GM10248 (cell line): ENCODE measurements at regions not wholly inside any gene's neighbourhood (a gene's known extent, or its start where the extent isn't known, plus 50 kb on each side); places are given as distances from the start of the nearest gene placed in this dataset.
"Not testable (repeated sequence)": the region's sequence is repeated elsewhere in the genome, so short reads cannot be mapped to it uniquely, and the experiment has no call there.

Experiments used
- CTCF ChIA-PET: fragments of 300-600 bp; sonication (Branson Sonifier 250); formaldehyde crosslinking; extraction: SDS; loops from one replicate; lab custom pipeline; 2021; ENCODE audit warnings: antibody characterized with exemption; lab: Yijun Ruan, JAX
- POLR2A ChIA-PET: fragments of 350-650 bp; sonication (Branson Sonifier 250); formaldehyde crosslinking; extraction: SDS; loops from one replicate; lab custom pipeline; 2020; ENCODE audit warnings: antibody characterized with exemption; lab: Yijun Ruan, JAX
- DNase-seq: peaks from one replicate; pipeline ENCODE4 v3.0.0; 2012; ENCODE audit errors: extremely low spot score
- TF ChIP-seq, protein P1 (sequence below): IDR thresholded peaks from 2 replicates; pipeline ENCODE4 v1.5.1; 2012; ENCODE audit warnings: mild to moderate bottlenecking, low read depth; ENCODE audit errors: extremely low read depth, missing control alignments, control extremely low read depth

- ChIA-PET CTCF (interaction anchor here (1.7 kb wide), 1 partner anchor 34 kb away, joined by 5 read pairs; no protein-coding TSS in a partner anchor), POLR2A (no interaction called here)
- no peak for DNase-seq
- TF ChIP-seq, protein P1, sequence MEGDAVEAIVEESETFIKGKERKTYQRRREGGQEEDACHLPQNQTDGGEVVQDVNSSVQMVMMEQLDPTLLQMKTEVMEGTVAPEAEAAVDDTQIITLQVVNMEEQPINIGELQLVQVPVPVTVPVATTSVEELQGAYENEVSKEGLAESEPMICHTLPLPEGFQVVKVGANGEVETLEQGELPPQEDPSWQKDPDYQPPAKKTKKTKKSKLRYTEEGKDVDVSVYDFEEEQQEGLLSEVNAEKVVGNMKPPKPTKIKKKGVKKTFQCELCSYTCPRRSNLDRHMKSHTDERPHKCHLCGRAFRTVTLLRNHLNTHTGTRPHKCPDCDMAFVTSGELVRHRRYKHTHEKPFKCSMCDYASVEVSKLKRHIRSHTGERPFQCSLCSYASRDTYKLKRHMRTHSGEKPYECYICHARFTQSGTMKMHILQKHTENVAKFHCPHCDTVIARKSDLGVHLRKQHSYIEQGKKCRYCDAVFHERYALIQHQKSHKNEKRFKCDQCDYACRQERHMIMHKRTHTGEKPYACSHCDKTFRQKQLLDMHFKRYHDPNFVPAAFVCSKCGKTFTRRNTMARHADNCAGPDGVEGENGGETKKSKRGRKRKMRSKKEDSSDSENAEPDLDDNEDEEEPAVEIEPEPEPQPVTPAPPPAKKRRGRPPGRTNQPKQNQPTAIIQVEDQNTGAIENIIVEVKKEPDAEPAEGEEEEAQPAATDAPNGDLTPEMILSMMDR: no peak
These were observed 311.5 kb downstream of the REEP3 start for GRCh38 chr10:63832686-63833085.

- POLR2A ChIA-PET: no interaction called here
- no peak for DNase-seq
- TF ChIP-seq, protein P1: no peak
- CTCF ChIA-PET: interaction anchor here (1.0 to 1.5 kb wide), 3 partner anchors 10 to 33 kb away, joined by 3 read pairs; no protein-coding TSS in a partner anchor
These were observed 312.3 kb downstream of the REEP3 start for GRCh38 chr10:63833411-63834060.

DNA sequence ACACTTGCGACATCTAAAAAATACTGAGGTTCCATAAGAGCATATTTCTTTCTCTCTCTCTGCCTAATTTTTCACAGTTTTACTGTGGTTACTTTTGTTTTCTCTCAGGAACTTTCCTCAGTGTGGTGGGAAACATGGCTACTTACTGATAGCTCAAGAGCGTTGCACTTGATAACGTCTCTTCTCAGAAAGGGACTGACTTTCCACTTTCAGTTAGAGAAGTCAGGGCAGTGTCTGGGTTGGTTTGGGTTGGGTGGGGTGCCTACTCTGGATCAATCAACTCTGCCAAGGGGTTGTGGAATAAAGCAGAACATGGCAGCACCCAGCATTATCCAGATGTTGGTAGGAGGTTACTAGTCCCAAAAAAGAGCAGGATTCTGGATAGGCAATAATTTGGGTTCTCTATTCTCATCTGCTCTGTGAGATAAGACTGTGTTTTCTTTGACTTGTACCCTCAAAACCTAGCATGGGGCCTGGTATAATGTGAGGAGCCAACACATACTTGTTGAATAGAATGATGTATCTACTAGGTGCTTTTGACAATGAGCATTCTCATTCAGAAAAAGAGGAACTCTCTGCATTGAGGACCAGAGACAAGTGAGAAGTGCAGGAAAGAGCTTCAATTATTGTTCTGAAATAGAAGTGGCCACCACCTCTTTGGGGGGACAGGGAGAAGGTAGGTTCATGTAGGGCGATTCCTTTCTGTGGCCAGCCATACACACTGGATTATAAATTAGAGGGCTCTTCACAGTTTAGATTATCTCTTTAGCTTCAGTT is 315.7 kb downstream of the REEP3 start:
- ChIA-PET POLR2A (no interaction called here), CTCF (no interaction called here)
- TF ChIP-seq, protein P1: no peak

DNA sequence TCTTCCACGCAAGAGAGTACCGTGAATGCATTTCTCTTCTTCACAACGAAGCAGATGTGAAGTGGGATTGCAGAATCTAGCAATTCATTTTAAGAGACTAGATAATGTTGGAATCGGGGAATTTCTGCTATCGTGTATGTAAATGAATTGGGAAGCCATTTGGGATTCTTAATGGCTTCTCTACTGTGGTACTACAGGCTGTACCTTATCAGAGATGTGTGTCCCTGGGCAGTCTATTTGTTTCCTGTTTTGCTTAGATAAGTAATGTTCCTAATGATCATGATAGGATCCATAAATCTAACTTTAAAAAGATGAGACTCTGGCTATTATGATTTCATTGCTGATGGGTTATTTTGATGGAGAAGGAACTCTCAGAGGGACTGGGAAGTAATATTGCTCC is 320.6 kb downstream of the REEP3 start:
- no peak for DNase-seq
- TF ChIP-seq, protein P1: no peak
- ChIA-PET POLR2A (no interaction called here), CTCF (no interaction called here)

More for the DNA sequence above, 315.7 kb downstream of the REEP3 start:
- no peak for DNase-seq

- TF ChIP-seq, protein P1: no peak
- DNase-seq: no peak
- POLR2A ChIA-PET: no interaction called here
- CTCF ChIA-PET: interaction anchor here (2.3 kb wide), 1 partner anchor 23 kb away, joined by 10 read pairs; no protein-coding TSS in a partner anchor
These were observed 321.9 kb downstream of the REEP3 start for GRCh38 chr10:63843107-63843506.

- POLR2A ChIA-PET, DNase-seq: not testable (repeated sequence)
- CTCF ChIA-PET: interaction anchor here (0.9 to 1.3 kb wide), 5 partner anchors 17 to 128 kb away, joined by 3 to 4 read pairs (median 3); no protein-coding TSS in a partner anchor
These were observed 327.7 kb downstream of the REEP3 start for GRCh38 chr10:63848871-63849270.

- POLR2A ChIA-PET: no interaction called here
- CTCF ChIA-PET: no interaction called here
- TF ChIP-seq, protein P1: no peak
- no peak for DNase-seq
These were observed 341.7 kb downstream of the REEP3 start for GRCh38 chr10:63862860-63863259.
